Bronchial epithelial cell (primary cell): ENCODE measurements at regions not wholly inside any gene's neighbourhood (a gene's known extent, or its start where the extent isn't known, plus 50 kb on each side); places are given as distances from the start of the nearest gene placed in this dataset.

ENCODE experiments used
- DNase-seq: peaks from one replicate; pipeline ENCODE4 v3.0.0-alpha.2; 2010; ENCODE audit warnings: low read depth
- FAIRE-seq: peaks from 2 replicates; lab custom pipeline; 2011; peaks lifted over from hg19 to GRCh38; lab: Jason Lieb, UNC
- H3K27me3 ChIP-seq: 2 replicates; pipeline ENCODE4 v1.5.1; 2011; ENCODE audit warnings: low read length; ENCODE audit not compliant: control insufficient read depth, insufficient read depth
- H3K36me3 ChIP-seq: 2 replicates; pipeline ENCODE4 v1.5.1; 2011; ENCODE audit warnings: low read length; ENCODE audit not compliant: control insufficient read depth, insufficient read depth
- H3K4me3 ChIP-seq: 2 replicates; pipeline ENCODE4 v1.5.1; 2011; ENCODE audit warnings: mild to moderate bottlenecking, low read depth, low read length, control low read depth
- CTCF ChIP-seq: IDR thresholded peaks from 2 replicates; pipeline ENCODE4 v1.5.1; 2011; ENCODE audit warnings: mild to moderate bottlenecking, moderate library complexity, low read length, control low read depth, inconsistent platforms; ENCODE audit not compliant: insufficient read depth, severe bottlenecking

- FAIRE-seq (no peak), DNase-seq (no peak)
- H3K27me3 ChIP-seq: no peaks in the 10 kb centered on the region
- TF ChIP-seq CTCF: no peak
- H3K36me3 ChIP-seq: no peaks in the 10 kb centered on the region
- no peak overlapping the region for H3K4me3 ChIP-seq
Observed at GRCh38 chr5:33363537-33363936, 77.2 kb upstream of the TARS1 start.

- DNase-seq: no peak
- no peak for TF ChIP-seq CTCF
- Histone ChIP-seq H3K4me3 (no peak overlapping the region), H3K27me3 (no peaks in the 10 kb centered on the region), H3K36me3 (no peaks in the 10 kb centered on the region)
- no peak for FAIRE-seq
Observed at GRCh38 chr5:33364406-33364805, 76.4 kb upstream of the TARS1 start.

GRCh38 chr5:33367416-33367815 is 73.3 kb upstream of the TARS1 start:
- FAIRE-seq: no peak
- no peak for TF ChIP-seq CTCF
- Histone ChIP-seq H3K4me3 (no peak overlapping the region), H3K36me3 (no peaks in the 10 kb centered on the region), H3K27me3 (no peaks in the 10 kb centered on the region)
- DNase-seq: no peak

GRCh38 chr5:33369485-33370465 is 71.0 kb upstream of the TARS1 start:
- no peaks in the 10 kb centered on the region for H3K36me3 ChIP-seq
- no peak overlapping the region for H3K4me3 ChIP-seq
- no peaks in the 10 kb centered on the region for H3K27me3 ChIP-seq
- DNase-seq (peak; percentile 59), FAIRE-seq (no peak)
- no peak for TF ChIP-seq CTCF

GRCh38 chr5:33370466-33370859 is 70.3 kb upstream of the TARS1 start:
- no peak for FAIRE-seq
- H3K4me3 ChIP-seq: no peak overlapping the region
- no peak for TF ChIP-seq CTCF

GRCh38 chr5:33371660-33372059 is 69.1 kb upstream of the TARS1 start:
- no peaks in the 10 kb centered on the region for H3K27me3 ChIP-seq
- TF ChIP-seq CTCF: no peak
- H3K4me3 ChIP-seq: no peak overlapping the region
- no peak for DNase-seq
- no peaks in the 10 kb centered on the region for H3K36me3 ChIP-seq
- no peak for FAIRE-seq

More at GRCh38 chr5:33370466-33370859, 70.3 kb upstream of the TARS1 start:
- H3K27me3 ChIP-seq: no peaks in the 10 kb centered on the region
- no peaks in the 10 kb centered on the region for H3K36me3 ChIP-seq
- no peak for DNase-seq
